GM12864 (cell line): ENCODE measurements at regions not wholly inside any gene's neighbourhood (a gene's known extent, or its start where the extent isn't known, plus 50 kb on each side); places are given as distances from the start of the nearest gene placed in this dataset.

Source experiments
- DNase-seq: peaks from one replicate; pipeline ENCODE4 v3.0.0-alpha.2; 2011; ENCODE audit warnings: low read depth
- H3K4me3 ChIP-seq: 2 replicates; pipeline ENCODE4 v1.5.1; 2011; ENCODE audit warnings: mild to moderate bottlenecking, low read depth, low read length, control low read depth
- CTCF ChIP-seq: IDR thresholded peaks from 2 replicates; pipeline ENCODE4 v1.5.1; 2011; ENCODE audit warnings: low read depth, mild to moderate bottlenecking, moderate library complexity, low read length, control low read depth, inconsistent platforms; ENCODE audit errors: missing control alignments

GRCh38 chr22:34427841-34428240 is 507.6 kb upstream of the LARGE1 start:
- no peak overlapping the region for H3K4me3 ChIP-seq
- no peak for DNase-seq
- TF ChIP-seq CTCF = no peak

- TF ChIP-seq CTCF = no peak
- DNase-seq = no peak
- no peak overlapping the region for H3K4me3 ChIP-seq
Measured at GRCh38 chr22:34429314-34429713, 509.0 kb upstream of the LARGE1 start.

- no peak for TF ChIP-seq CTCF
- H3K4me3 ChIP-seq = no peak overlapping the region
- DNase-seq = no peak
Measured at GRCh38 chr22:34430386-34430785, 510.1 kb upstream of the LARGE1 start.

GRCh38 chr22:34434371-34434770 is 514.1 kb upstream of the LARGE1 start:
- DNase-seq = no peak
- H3K4me3 ChIP-seq = no peak overlapping the region
- no peak for TF ChIP-seq CTCF

GRCh38 chr22:34437140-34437539 is 516.9 kb upstream of the LARGE1 start:
- H3K4me3 ChIP-seq = no peak overlapping the region
- DNase-seq = no peak
- no peak for TF ChIP-seq CTCF

- no peak for DNase-seq
- TF ChIP-seq CTCF = no peak
- H3K4me3 ChIP-seq = no peak overlapping the region
Measured at GRCh38 chr22:34454598-34454997, 534.3 kb upstream of the LARGE1 start.

GRCh38 chr22:34462795-34463194 is 542.5 kb upstream of the LARGE1 start:
- DNase-seq = no peak
- H3K4me3 ChIP-seq = no peak overlapping the region
- TF ChIP-seq CTCF = no peak
